ENCODE measurements at regions not wholly inside any gene's neighbourhood (a gene's known extent, or its start where the extent isn't known, plus 50 kb on each side); places are given as distances from the start of the nearest gene placed in this dataset.

DNA sequence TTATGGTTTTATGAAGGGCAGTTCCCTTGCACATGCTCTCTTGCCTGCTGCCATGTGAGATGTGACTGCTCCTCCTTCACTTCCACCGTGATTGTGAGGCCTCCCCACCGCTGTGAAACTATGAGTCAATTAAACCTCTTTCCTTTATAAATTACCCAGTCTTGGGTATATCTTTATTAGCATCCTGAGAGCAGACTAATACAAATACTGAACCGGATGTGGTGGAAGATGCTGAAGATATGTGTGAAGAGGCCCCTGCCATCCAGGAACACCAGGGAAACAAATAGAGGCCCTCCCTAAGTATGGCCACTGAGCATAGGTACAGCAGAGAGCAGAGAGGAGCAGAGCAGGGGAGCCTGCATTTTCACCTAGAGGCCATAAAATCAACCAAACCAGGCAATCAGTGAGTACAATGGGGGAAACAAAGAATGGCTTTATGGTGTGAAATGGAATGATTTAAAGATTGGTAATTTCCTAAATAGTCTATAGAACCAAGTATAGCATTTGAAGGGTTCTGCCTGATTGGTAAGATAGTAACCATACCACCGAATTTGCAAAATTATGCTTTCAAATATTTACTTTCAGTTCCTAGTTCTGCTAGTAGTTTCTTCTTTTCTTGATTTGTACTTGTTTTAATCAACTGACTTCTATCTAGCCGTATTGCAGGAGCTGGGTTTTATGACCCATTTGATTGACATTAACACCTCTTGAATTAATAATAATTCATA, 421.6 kb downstream of the IRX1 start:
- no peaks in the 10 kb centered on the region for H3K9me3 ChIP-seq (replicated peaks; ENCODE audit: control insufficient read depth, insufficient read depth, low read length)
- DNase-seq (ENCODE audit: low read depth, low spot score) (no peak), FAIRE-seq (no peak)
- H3K9ac ChIP-seq (replicated peaks; ENCODE audit: extremely low read depth, insufficient read depth, low read length) = no peak overlapping the region
- no peak overlapping the region for H3K4me2 ChIP-seq (ENCODE audit: insufficient read depth, low read length)
- TF ChIP-seq JUN (IDR thresholded peaks at IDR 0.05; ENCODE audit: borderline replicate concordance, insufficient read depth, insufficient read length, low read depth) = no peak
- TF ChIP-seq POLR2AphosphoS5 (IDR thresholded peaks at IDR 0.05; ENCODE audit: insufficient read depth, low read depth, low read length) = no peak
- no peak for TF ChIP-seq MYC (IDR thresholded peaks at IDR 0.05; ENCODE audit: low read depth, low read length)
- no peak for TF ChIP-seq CTCF (IDR thresholded peaks at IDR 0.05; ENCODE audit: extremely low read depth in 1 of 2, insufficient read depth in 1 of 2, low read depth in 1 of 2, low read length in 2 of 2)
- peak; percentile 60 for TF ChIP-seq GATA2 (IDR thresholded peaks at IDR 0.05; ENCODE audit: insufficient read depth, insufficient read length, low read depth, low read length)
- no peaks in the 10 kb centered on the region for H3K79me2 ChIP-seq (ENCODE audit: control insufficient read depth, insufficient read depth, low read length)
- H3K9me1 ChIP-seq (replicated peaks; ENCODE audit: control insufficient read depth, extremely low read depth, insufficient read depth, low read length) = no peaks in the 10 kb centered on the region
- ChIA-PET CTCF (no interaction called here), POLR2A (no interaction called here)
- intact Hi-C loops (cut with micrococcal nuclease) = no loop called here
- dilution Hi-C loops (cut with MboI; ENCODE audit: extremely low pct_ligation_motif_present, low sequenced_read_pairs) = no loop called here
- H3K36me3 ChIP-seq (ENCODE audit: control insufficient read depth in 2 of 2, extremely low read depth in 1 of 2, insufficient read depth in 2 of 2, low read length in 2 of 2) = no peaks in the 10 kb centered on the region
- H3K4me3 ChIP-seq (replicated peaks in 1 of 3; ENCODE audit: insufficient read depth in 1 of 3, low read depth in 1 of 3, low read length in 3 of 3) = no peak overlapping the region
- no peaks in the 10 kb centered on the region for H4K20me1 ChIP-seq (replicated peaks; ENCODE audit: control insufficient read depth, extremely low read depth, insufficient read depth, low read length)
- no peaks in the 10 kb centered on the region for H3K4me1 ChIP-seq (ENCODE audit: control insufficient read depth, extremely low read depth, insufficient read depth, low read length)
- no TSS peak for BruUV-seq (replicated peaks)
- H2AFZ ChIP-seq (ENCODE audit: low read depth, low read length) = no peak overlapping the region
- H3K27me3 ChIP-seq (ENCODE audit: control insufficient read depth in 2 of 2, insufficient read depth in 2 of 2, low read length in 2 of 2) = no peaks in the 10 kb centered on the region
- H3K27ac ChIP-seq (ENCODE audit: insufficient read depth, low read depth, low read length) = no peak overlapping the region

- dilution Hi-C loops (cut with MboI; ENCODE audit: extremely low pct_ligation_motif_present, low sequenced_read_pairs) = no loop called here
- no peak for FAIRE-seq
These were observed 422.4 kb downstream of the IRX1 start for GRCh38 chr5:4018007-4018406.

More at GRCh38 chr5:4018007-4018406, 422.4 kb downstream of the IRX1 start:
- Histone ChIP-seq H3K36me3 (ENCODE audit: control insufficient read depth in 2 of 2, extremely low read depth in 1 of 2, insufficient read depth in 2 of 2, low read length in 2 of 2) (no peaks in the 10 kb centered on the region), H3K4me3 (replicated peaks in 1 of 3; ENCODE audit: insufficient read depth in 1 of 3, low read depth in 1 of 3, low read length in 3 of 3) (no peak overlapping the region), H2AFZ (ENCODE audit: low read depth, low read length) (no peak overlapping the region), H3K27me3 (ENCODE audit: control insufficient read depth in 2 of 2, insufficient read depth in 2 of 2, low read length in 2 of 2) (no peaks in the 10 kb centered on the region), H3K9ac (replicated peaks; ENCODE audit: extremely low read depth, insufficient read depth, low read length) (no peak overlapping the region), H3K9me1 (replicated peaks; ENCODE audit: control insufficient read depth, extremely low read depth, insufficient read depth, low read length) (no peaks in the 10 kb centered on the region), H3K9me3 (replicated peaks; ENCODE audit: control insufficient read depth, insufficient read depth, low read length) (no peaks in the 10 kb centered on the region), H4K20me1 (replicated peaks; ENCODE audit: control insufficient read depth, extremely low read depth, insufficient read depth, low read length) (no peaks in the 10 kb centered on the region), H3K4me2 (ENCODE audit: insufficient read depth, low read length) (no peak overlapping the region), H3K4me1 (ENCODE audit: control insufficient read depth, extremely low read depth, insufficient read depth, low read length) (no peaks in the 10 kb centered on the region), H3K79me2 (ENCODE audit: control insufficient read depth, insufficient read depth, low read length) (no peaks in the 10 kb centered on the region), H3K27ac (ENCODE audit: insufficient read depth, low read depth, low read length) (no peak overlapping the region)
- BruUV-seq (replicated peaks) = no TSS peak
- intact Hi-C loops (cut with micrococcal nuclease) = no loop called here
- CTCF ChIA-PET = no interaction called here
- no peak for DNase-seq (ENCODE audit: low read depth, low spot score)
- TF ChIP-seq EZH2 (IDR thresholded peaks at IDR 0.05; ENCODE audit: borderline replicate concordance, low read depth, low read length, severe bottlenecking) = no peak
- TF ChIP-seq POLR2AphosphoS5 (IDR thresholded peaks at IDR 0.05; ENCODE audit: insufficient read depth, low read depth, low read length) = no peak
- TF ChIP-seq POLR2A (IDR thresholded peaks at IDR 0.05; ENCODE audit: low read depth, low read length) = no peak
- TF ChIP-seq FOS (IDR thresholded peaks at IDR 0.05; ENCODE audit: borderline replicate concordance, insufficient read depth, low read length) = no peak
- TF ChIP-seq CTCF (IDR thresholded peaks at IDR 0.05; ENCODE audit: extremely low read depth in 1 of 2, insufficient read depth in 1 of 2, low read depth in 1 of 2, low read length in 2 of 2) = no peak
- TF ChIP-seq, protein P1, sequence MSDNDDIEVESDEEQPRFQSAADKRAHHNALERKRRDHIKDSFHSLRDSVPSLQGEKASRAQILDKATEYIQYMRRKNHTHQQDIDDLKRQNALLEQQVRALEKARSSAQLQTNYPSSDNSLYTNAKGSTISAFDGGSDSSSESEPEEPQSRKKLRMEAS (IDR thresholded peaks at IDR 0.05; ENCODE audit: insufficient read depth, insufficient read length) = no peak
- no peak for TF ChIP-seq GATA2 (IDR thresholded peaks at IDR 0.05; ENCODE audit: insufficient read depth, insufficient read length, low read depth, low read length)
- POLR2A ChIA-PET = no interaction called here
